G401 (cell line): ENCODE measurements at regions not wholly inside any gene's neighbourhood (a gene's known extent, or its start where the extent isn't known, plus 50 kb on each side); places are given as distances from the start of the nearest gene placed in this dataset.

Experiments
- DNase-seq: peaks from one replicate; pipeline ENCODE4 v3.0.0-alpha.2; 2015; ENCODE audit warnings: low spot score
- in situ Hi-C: cut with HindIII; loops from 2 replicates; pipeline ENCODE4 v1.10.0; 2016; ENCODE audit warnings: low sequenced_read_pairs, mixed read lengths

DNA sequence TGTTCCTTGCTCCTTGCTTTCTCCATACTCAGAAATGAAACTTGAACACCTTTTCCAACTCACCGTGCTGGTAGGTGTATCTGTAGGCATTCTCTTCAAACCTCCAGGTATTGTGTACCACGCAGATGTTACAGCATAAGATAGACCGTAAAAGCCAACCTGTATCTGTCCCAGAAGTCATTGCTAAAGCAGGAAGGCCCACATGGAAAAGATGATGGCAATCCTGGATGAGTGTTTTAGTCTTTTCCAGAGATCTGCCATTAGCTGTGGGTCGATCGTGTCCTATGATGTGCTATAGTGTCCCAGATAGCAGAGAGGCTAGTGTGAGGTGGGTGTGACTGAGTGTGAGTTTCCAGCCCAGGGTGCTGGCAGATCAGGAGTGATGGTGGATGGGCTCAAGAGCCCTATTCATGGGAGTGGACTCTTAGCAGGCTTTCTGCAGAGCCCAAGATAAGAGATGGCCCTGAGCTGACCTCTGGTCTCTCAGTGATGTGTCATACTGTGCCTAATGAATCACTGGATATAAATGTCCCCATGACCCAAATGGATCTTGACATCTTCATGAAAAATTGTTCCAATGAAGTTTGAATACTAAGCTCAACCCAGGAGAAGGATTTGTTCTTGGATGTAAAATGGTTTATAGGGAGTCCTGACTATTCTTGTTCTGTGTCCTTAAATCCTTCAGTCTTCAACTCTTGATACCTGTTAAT is 69.1 kb upstream of the WDR1 start:
- in situ Hi-C loops, result loop anchor here (25.0 kb wide), 1 partner anchor 352 kb away; no protein-coding TSS in a partner anchor

DNA sequence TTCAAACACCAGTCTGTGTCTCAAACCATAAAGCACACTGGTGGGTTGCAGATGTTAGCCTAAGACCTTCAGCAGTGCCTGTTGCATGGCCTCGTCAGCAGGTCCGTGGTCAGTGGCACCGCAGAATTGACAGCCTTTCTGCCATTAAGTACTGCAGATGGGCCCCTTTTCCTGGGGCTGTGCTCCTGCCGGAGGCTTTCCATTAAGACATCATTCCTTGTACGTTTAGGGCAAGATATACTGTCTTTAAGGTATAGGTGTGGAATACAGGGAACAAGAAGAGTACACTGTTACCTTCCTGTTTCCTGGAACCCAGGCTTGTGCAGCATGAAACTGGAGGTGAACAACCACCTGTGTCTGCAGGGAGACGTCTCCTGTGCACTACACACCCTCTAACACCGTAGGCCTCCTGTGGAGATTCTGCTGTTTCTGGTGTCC is 67.9 kb upstream of the WDR1 start:
- in situ Hi-C loops, result loop anchor here (25.0 kb wide), 1 partner anchor 353 kb away; no protein-coding TSS in a partner anchor
- no peak for DNase-seq

More for the DNA sequence above, 69.1 kb upstream of the WDR1 start:
- no peak for DNase-seq

DNA sequence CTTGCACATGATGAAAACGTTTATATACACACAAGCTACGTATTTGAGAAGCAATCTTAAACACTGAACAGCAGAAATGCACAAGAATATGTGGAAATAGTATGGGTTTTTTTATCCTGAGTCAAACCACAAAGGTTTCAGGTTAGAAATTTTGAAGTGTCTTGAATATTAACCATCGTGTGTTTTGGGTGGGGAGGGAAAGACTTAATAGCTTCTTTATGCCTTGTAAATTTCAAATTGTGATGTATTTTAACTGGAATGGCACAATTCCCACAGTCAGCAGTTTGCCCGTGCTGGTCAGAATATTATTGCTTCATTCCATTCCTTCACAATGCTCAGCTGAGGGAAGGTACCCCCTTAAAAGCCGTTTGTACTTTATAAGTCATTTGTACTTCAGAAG is 67.4 kb upstream of the WDR1 start:
- in situ Hi-C loops, result loop anchor here (25.0 kb wide), 1 partner anchor 353 kb away; no protein-coding TSS in a partner anchor
- DNase-seq, result no peak

DNA sequence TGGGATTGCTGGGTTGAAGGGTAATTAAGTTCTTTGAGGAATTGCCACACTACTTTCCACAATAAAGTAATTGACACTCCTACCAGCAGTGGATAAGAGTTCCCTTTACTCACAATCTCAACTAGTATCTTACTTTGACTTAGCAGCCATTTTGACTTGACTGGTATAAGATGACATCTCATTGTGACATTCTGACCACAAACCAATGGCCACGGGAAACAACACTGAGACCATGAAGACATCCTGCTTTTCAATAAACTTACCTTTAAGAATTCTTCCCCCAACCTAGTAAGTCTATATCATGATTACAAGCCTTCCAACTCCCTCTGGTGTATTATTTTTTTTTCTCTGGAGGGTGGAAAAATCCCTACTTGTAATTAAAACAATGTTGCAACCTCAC is 66.9 kb upstream of the WDR1 start:
- no peak for DNase-seq
- in situ Hi-C loops, result loop anchor here (25.0 kb wide), 1 partner anchor 354 kb away; no protein-coding TSS in a partner anchor

GRCh38 chr4:10182446-10183424 is 66.1 kb upstream of the WDR1 start:
- no peak for DNase-seq
- in situ Hi-C loops, result loop anchor here (25.0 kb wide), 1 partner anchor 355 kb away; no protein-coding TSS in a partner anchor

- in situ Hi-C loops, result loop anchor here (25.0 kb wide), 1 partner anchor 355 kb away; no protein-coding TSS in a partner anchor
- no peak for DNase-seq
Observed at GRCh38 chr4:10181745-10182445, 65.3 kb upstream of the WDR1 start.

DNA sequence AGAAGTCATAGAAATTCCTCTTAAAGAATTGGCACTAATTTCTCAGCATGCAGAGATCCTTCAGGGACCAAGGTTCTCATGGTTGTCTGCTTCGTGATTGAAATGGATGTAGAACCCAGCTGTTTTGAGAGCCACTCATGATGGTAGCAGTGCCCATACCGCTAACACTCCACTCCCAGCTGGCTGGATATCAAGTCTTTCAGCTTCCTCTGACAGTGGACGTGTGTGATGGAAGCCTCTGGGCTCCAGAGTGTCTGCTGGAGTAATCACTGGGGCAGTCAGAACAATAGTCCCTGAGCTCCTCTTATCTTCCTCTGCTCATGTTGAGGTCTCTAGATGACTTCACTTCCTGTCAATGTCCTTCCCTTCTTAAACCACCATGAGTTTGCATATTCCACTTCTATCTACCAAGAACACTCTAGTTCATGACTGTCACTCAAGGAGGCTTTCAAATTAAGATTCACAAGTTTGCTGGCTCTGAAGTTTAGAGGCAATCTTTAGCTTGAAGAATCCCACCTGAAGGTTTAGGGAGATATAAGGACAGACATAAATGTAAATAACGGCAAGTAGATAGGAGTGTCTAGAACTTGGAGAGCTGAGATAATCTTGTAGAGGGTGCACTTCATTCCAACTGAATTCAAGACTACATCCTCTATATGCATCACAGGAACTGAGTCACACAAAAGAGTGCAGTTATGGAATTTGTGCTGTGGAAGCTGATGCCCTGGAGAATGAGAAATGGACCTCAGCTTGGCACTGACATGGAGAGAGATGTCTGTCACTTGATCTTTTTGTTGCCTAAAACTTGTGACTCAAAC is 64.5 kb upstream of the WDR1 start:
- in situ Hi-C loops, result loop anchor here (25.0 kb wide), 1 partner anchor 356 kb away; no protein-coding TSS in a partner anchor
- no peak for DNase-seq

GRCh38 chr4:10180603-10180926 is 64.0 kb upstream of the WDR1 start:
- DNase-seq, result no peak
- in situ Hi-C loops, result loop anchor here (25.0 kb wide), 1 partner anchor 357 kb away; no protein-coding TSS in a partner anchor

DNA sequence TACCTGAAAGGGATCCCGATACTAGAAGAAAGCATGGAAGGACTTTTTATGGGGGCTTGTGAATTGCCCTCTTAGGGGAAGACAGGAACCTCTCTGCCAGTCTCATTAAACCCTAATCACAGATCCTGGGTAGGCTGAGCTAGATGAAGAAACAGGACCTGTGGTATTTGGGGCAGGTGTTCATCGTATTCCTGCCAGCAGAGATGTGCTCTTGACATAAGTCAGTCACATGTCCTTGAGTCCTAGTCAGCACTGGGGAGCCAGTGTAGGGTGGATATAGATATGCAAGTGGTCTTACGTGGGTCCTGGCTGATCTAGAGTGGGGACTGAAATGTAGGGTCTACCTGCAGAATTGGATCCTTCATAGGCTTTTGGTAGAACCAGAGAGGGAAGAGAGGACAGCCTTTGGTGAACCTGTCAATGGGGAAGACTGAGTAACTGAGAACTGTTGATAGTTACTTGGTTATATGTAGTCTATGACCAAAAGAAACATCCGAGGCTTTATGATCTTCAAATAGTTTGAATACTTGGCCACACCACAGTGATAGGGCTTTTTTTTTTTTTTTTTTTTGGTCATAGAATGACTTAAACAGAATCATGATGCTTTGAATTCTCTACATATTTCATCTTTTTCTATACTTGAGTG is 63.5 kb upstream of the WDR1 start:
- in situ Hi-C loops, result loop anchor here (25.0 kb wide), 1 partner anchor 357 kb away; no protein-coding TSS in a partner anchor
- no peak for DNase-seq

GRCh38 chr4:10178763-10179162 is 62.2 kb upstream of the WDR1 start:
- in situ Hi-C loops, result loop anchor here (25.0 kb wide), 1 partner anchor 359 kb away; no protein-coding TSS in a partner anchor

DNA sequence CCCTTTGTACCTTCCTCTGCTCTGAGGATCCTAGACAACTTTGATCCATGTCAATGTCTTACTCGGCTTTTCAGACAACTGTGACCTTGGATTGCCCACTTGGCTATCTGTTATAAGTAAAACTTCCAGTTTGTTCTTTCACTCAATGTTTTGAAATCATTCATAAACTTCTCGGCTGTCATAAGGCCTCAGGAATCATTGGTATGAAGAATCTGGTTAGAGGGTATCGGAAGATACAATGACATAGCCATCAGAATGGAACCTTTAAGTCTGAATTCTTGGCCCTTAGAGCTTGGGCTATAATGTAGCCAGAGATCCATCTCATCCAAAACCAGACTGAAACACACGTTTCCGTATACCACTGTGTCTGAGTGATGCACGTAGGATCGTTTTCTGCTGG is 59.0 kb upstream of the WDR1 start:
- in situ Hi-C loops, result loop anchor here (25.0 kb wide), 1 partner anchor 362 kb away; no protein-coding TSS in a partner anchor
- DNase-seq, result no peak

More at GRCh38 chr4:10178763-10179162, 62.2 kb upstream of the WDR1 start:
- DNase-seq, result no peak

GRCh38 chr4:10173754-10174749 is 57.5 kb upstream of the WDR1 start:
- peak; percentile 89 for DNase-seq
- in situ Hi-C loops, result loop anchor here (25.0 kb wide), 1 partner anchor 238 kb away; no protein-coding TSS in a partner anchor

DNA sequence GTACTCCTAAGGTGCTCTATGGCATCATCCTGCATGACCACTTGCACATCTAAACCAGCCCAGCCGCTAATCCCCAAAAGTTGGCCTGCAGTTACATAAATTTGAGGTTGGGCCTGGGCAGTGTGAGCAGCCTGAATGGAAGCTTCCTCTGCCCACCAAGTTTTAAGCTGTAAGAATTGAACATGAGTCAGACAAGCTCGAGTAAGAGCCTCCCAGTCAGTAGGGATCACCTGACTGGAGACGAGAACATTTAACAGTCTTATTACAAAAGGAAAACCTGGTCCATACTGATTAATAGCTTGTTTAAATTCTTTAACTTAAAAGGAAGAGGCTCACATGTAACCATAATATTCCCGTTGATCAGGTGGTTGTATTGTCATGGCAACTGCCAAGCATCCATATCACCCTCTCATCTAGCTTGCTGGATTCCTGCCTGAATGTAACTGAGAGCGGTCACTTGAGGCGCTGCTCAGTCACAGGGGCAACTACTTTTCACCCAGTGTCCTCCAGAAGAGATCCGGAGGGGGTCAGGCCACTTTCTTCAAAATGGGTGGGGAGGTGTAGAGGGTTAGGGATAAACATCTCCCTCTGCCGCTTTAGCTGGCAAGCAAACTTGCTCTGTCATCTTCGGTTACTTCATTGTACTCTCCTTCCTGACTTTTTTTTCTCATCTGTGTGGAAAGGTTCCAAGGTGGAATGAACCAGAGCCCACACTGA is 56.6 kb upstream of the WDR1 start:
- DNase-seq, result peak; percentile 7
- in situ Hi-C loops, result loop anchor here (25.0 kb wide), 1 partner anchor 239 kb away; no protein-coding TSS in a partner anchor

- in situ Hi-C loops, result loop anchor here (25.0 kb wide), 1 partner anchor 240 kb away; no protein-coding TSS in a partner anchor
Observed at GRCh38 chr4:10172278-10172921, 55.8 kb upstream of the WDR1 start.

DNA sequence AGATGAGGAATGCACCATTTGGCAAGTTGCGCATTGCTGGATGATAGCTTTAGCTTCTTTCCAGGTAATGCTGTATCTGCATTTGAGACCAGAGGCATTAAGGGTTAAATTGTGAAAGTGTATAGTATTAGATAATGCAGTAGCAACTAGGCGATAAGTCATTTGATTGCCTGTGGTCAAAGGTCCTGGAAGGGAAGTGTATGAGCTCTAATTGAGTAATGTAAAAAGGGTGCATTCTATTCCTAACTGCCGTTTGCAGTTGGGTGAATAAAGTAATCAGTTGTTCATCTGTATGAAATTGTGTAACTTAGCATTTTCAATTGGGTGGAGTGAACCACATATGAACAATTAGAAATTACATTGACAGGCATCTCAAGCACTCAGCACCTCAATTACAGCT is 54.5 kb upstream of the WDR1 start:
- in situ Hi-C loops, result loop anchor here (25.0 kb wide), 1 partner anchor 241 kb away; no protein-coding TSS in a partner anchor
- no peak for DNase-seq

More at GRCh38 chr4:10172278-10172921, 55.8 kb upstream of the WDR1 start:
- DNase-seq, result peak; percentile 65
